Mammary epithelial cell (primary cell): ENCODE measurements at regions not wholly inside any gene's neighbourhood (a gene's known extent, or its start where the extent isn't known, plus 50 kb on each side); places are given as distances from the start of the nearest gene placed in this dataset.

Experiments used
- CTCF ChIP-seq, 2 donors: IDR thresholded peaks in 1 of 2; conservative IDR thresholded peaks in 1 of 2; 2 replicates each; pipeline ENCODE4 v1.5.1; 2011 to 2012; ENCODE audit warnings: inconsistent platforms in 2 of 2, low read length in 2 of 2, mild to moderate bottlenecking in 2 of 2, control low read depth in 1 of 2, low read depth in 1 of 2; ENCODE audit not compliant: insufficient read depth in 1 of 2; ENCODE audit errors: extremely low read depth in 1 of 2
- EZH2 ChIP-seq: IDR thresholded peaks from 2 replicates; pipeline ENCODE4 v1.6.1; 2012; ENCODE audit warnings: low read length, inconsistent platforms, borderline replicate concordance

- TF ChIP-seq CTCF (conservative IDR thresholded peaks at IDR 0.05 in 1 of 2, IDR thresholded peaks at IDR 0.05 in 1 of 2; ENCODE audit: extremely low read depth in 1 of 2, insufficient read depth in 1 of 2, low read depth in 1 of 2, low read length in 2 of 2) (no peak), EZH2 (no peak)
Measured at GRCh38 chr22:26768156-26768515, 110.7 kb downstream of the MIAT start.
